Endothelial cell (in vitro differentiated cells): ENCODE measurements at regions not wholly inside any gene's neighbourhood (a gene's known extent, or its start where the extent isn't known, plus 50 kb on each side); places are given as distances from the start of the nearest gene placed in this dataset.

ENCODE experiments used
- DNase-seq: peaks from one replicate; pipeline ENCODE4 v3.0.0; 2021; ENCODE audit warnings: low spot score
- H3K27ac Mint-ChIP-seq: one replicate; pipeline ENCODE4 v1.8.0; 2021; ENCODE audit warnings: mixed read lengths, inconsistent platforms; ENCODE audit not compliant: unreplicated experiment
- H3K27me3 Mint-ChIP-seq: one replicate; pipeline ENCODE4 v1.8.0; 2021; ENCODE audit warnings: mild to moderate bottlenecking, moderate library complexity, mixed read lengths, inconsistent platforms; ENCODE audit not compliant: unreplicated experiment
- H3K36me3 Mint-ChIP-seq: one replicate; pipeline ENCODE4 v1.8.0; 2021; ENCODE audit warnings: mild to moderate bottlenecking, low read depth, mixed read lengths, inconsistent platforms; ENCODE audit not compliant: unreplicated experiment
- H3K4me1 Mint-ChIP-seq: one replicate; pipeline ENCODE4 v1.8.0; 2021; ENCODE audit warnings: mild to moderate bottlenecking, mixed read lengths, inconsistent platforms; ENCODE audit not compliant: unreplicated experiment
- H3K4me3 Mint-ChIP-seq: one replicate; pipeline ENCODE4 v1.8.0; 2021; ENCODE audit warnings: mild to moderate bottlenecking, mixed read lengths, inconsistent platforms; ENCODE audit not compliant: unreplicated experiment
- H3K9me3 Mint-ChIP-seq: one replicate; pipeline ENCODE4 v1.8.0; 2021; ENCODE audit warnings: mixed read lengths, inconsistent platforms; ENCODE audit not compliant: unreplicated experiment
- TF ChIP-seq, protein P1 (sequence below): fragments of 200-600 bp; sonication (generic); IDR thresholded peaks from one replicate; pipeline ENCODE4 v1.5.0; 2021; ENCODE audit warnings: antibody characterized with exemption; ENCODE audit not compliant: unreplicated experiment

- H3K27me3 Mint-ChIP-seq = peaks cover 3% of the 10 kb centered on the region
Measured at GRCh38 chr7:22651534-22652243, 75.3 kb upstream of the IL6 start.

GRCh38 chr7:22651036-22651435, 76.0 kb upstream of the IL6 start:
- Mint-ChIP-seq H3K36me3 (peaks cover 14% of the 10 kb centered on the region), H3K27ac (peak overlapping the region; percentile 92), H3K4me3 (no peak overlapping the region), H3K27me3 (peaks cover 3% of the 10 kb centered on the region), H3K4me1 (peaks cover 29% of the 10 kb centered on the region), H3K9me3 (peaks cover 13% of the 10 kb centered on the region)
- TF ChIP-seq, protein P1, sequence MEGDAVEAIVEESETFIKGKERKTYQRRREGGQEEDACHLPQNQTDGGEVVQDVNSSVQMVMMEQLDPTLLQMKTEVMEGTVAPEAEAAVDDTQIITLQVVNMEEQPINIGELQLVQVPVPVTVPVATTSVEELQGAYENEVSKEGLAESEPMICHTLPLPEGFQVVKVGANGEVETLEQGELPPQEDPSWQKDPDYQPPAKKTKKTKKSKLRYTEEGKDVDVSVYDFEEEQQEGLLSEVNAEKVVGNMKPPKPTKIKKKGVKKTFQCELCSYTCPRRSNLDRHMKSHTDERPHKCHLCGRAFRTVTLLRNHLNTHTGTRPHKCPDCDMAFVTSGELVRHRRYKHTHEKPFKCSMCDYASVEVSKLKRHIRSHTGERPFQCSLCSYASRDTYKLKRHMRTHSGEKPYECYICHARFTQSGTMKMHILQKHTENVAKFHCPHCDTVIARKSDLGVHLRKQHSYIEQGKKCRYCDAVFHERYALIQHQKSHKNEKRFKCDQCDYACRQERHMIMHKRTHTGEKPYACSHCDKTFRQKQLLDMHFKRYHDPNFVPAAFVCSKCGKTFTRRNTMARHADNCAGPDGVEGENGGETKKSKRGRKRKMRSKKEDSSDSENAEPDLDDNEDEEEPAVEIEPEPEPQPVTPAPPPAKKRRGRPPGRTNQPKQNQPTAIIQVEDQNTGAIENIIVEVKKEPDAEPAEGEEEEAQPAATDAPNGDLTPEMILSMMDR = no peak
- DNase-seq = no peak

More at GRCh38 chr7:22651534-22652243, 75.3 kb upstream of the IL6 start:
- TF ChIP-seq, protein P1 = no peak
- peaks cover 13% of the 10 kb centered on the region for H3K9me3 Mint-ChIP-seq
- peaks cover 14% of the 10 kb centered on the region for H3K36me3 Mint-ChIP-seq
- H3K4me1 Mint-ChIP-seq = peaks cover 29% of the 10 kb centered on the region
- no peak overlapping the region for H3K4me3 Mint-ChIP-seq
- H3K27ac Mint-ChIP-seq = peak overlapping the region; percentile 92
- DNase-seq = no peak

DNA sequence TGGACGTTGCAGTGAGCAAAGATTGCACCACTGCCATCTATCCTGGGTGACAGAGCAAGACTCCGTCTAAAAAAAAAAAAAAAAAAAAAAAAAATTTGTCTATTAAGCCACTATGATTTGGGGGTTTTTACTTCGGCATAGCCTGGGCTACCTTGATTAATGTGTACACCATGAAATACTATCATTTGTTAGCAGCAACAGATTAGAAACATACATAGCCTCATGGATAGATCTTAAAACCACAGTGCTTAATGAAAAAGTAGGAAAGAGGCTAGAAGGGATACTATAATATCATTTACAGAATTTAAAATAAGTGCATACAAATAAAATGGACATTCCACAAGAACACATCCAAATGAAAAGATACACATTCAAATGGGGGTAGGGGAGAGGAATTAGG, 77.3 kb upstream of the IL6 start:
- TF ChIP-seq, protein P1 = no peak
- peaks cover 13% of the 10 kb centered on the region for H3K9me3 Mint-ChIP-seq
- peaks cover 28% of the 10 kb centered on the region for H3K4me1 Mint-ChIP-seq
- DNase-seq = no peak
- peaks cover 14% of the 10 kb centered on the region for H3K36me3 Mint-ChIP-seq
- peaks cover 3% of the 10 kb centered on the region for H3K27me3 Mint-ChIP-seq
- no peak overlapping the region for H3K4me3 Mint-ChIP-seq
- H3K27ac Mint-ChIP-seq = no peak overlapping the region

DNA sequence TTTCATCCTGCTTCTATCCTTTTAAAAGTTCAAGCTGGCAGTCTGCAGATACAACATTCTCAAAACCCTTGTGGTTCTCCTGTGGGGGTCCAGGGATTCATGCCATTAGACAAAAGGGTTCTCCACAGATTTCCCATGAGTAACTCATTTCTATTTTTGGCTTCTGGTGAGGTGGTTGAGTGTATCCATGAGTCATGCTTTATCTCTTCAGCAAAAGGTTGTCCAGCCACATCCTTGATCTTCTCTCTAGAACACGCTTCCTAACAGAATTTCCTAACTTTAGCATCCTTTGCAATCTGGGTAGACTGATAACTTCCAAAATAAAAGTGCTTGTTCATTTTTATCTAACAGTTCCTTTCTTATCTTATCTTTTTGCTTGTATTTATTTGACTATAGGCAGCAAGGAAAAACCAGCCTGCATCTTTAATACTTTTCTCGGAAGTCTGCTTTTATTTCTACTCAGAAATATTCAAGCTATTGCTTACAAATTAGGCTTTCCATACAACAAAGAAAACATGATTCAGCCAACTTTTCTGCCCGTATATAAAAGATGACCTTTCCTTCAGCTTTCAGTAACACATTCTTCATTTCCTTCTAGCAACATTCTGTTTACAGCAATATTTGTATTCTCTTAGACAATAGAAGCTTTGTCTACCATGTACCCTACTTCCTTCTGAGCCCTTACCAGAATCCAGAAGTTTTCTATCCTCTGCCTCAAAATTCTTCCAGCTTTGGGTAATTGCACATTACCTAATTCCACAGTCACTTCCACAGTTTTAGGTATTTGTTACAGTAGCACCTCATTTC, 79.3 kb upstream of the IL6 start:
- H3K4me3 Mint-ChIP-seq = no peak overlapping the region
- no peak for DNase-seq
- peak overlapping the region; percentile 7 for H3K27ac Mint-ChIP-seq
- TF ChIP-seq, protein P1 = no peak
- peaks cover 3% of the 10 kb centered on the region for H3K27me3 Mint-ChIP-seq
- H3K36me3 Mint-ChIP-seq = peaks cover 21% of the 10 kb centered on the region
- H3K4me1 Mint-ChIP-seq = peaks cover 10% of the 10 kb centered on the region
- peaks cover 13% of the 10 kb centered on the region for H3K9me3 Mint-ChIP-seq
